ENCODE measurements at regions not wholly inside any gene's neighbourhood (a gene's known extent, or its start where the extent isn't known, plus 50 kb on each side); places are given as distances from the start of the nearest gene placed in this dataset.

- TF ChIP-seq CTCF (IDR thresholded peaks at IDR 0.05) (no peak), POLR2A (IDR thresholded peaks at IDR 0.05) (no peak)
These were observed 179.9 kb downstream of the IRS1 start for GRCh38 chr2:226619707-226620106.

Data from testis (tissue), 2 donors.